GM12865 (cell line): ENCODE measurements at regions not wholly inside any gene's neighbourhood (a gene's known extent, or its start where the extent isn't known, plus 50 kb on each side); places are given as distances from the start of the nearest gene placed in this dataset.

Source experiments
- DNase-seq: peaks from one replicate; pipeline ENCODE4 v3.0.0; 2010; ENCODE audit warnings: low read depth
- H3K4me3 ChIP-seq: 2 replicates; pipeline ENCODE4 v1.5.1; 2011; ENCODE audit warnings: mild to moderate bottlenecking, low read depth, low read length, control low read depth
- CTCF ChIP-seq: IDR thresholded peaks from 2 replicates; pipeline ENCODE4 v1.5.1; 2011; ENCODE audit warnings: low read length, control low read depth, low read depth, inconsistent platforms; ENCODE audit not compliant: insufficient read depth; ENCODE audit errors: missing control alignments

GRCh38 chr3:16114429-16114828, 60.1 kb upstream of the GALNT15 start:
- H3K4me3 ChIP-seq, result no peak overlapping the region
- DNase-seq, result no peak
- no peak for TF ChIP-seq CTCF

- no peak for TF ChIP-seq CTCF
- DNase-seq, result no peak
These were observed 59.5 kb upstream of the GALNT15 start for GRCh38 chr3:16114930-16115329.

GRCh38 chr3:16118396-16118795, 56.1 kb upstream of the GALNT15 start:
- no peak overlapping the region for H3K4me3 ChIP-seq
- DNase-seq, result no peak
- TF ChIP-seq CTCF, result no peak

More at GRCh38 chr3:16114930-16115329, 59.5 kb upstream of the GALNT15 start:
- no peak overlapping the region for H3K4me3 ChIP-seq

- no peak for DNase-seq
- no peak overlapping the region for H3K4me3 ChIP-seq
- TF ChIP-seq CTCF, result no peak
These were observed 54.6 kb upstream of the GALNT15 start for GRCh38 chr3:16119887-16120286.

- no peak for TF ChIP-seq CTCF
- DNase-seq, result no peak
- no peak overlapping the region for H3K4me3 ChIP-seq
These were observed 53.1 kb upstream of the GALNT15 start for GRCh38 chr3:16121391-16121790.

- H3K4me3 ChIP-seq, result no peak overlapping the region
- no peak for DNase-seq
- TF ChIP-seq CTCF, result no peak
These were observed 52.3 kb upstream of the GALNT15 start for GRCh38 chr3:16122155-16122554.

GRCh38 chr3:16122661-16123060, 51.8 kb upstream of the GALNT15 start:
- DNase-seq, result no peak
- H3K4me3 ChIP-seq, result no peak overlapping the region
- no peak for TF ChIP-seq CTCF
